OCI-LY1 (cell line): ENCODE measurements at regions not wholly inside any gene's neighbourhood (a gene's known extent, or its start where the extent isn't known, plus 50 kb on each side); places are given as distances from the start of the nearest gene placed in this dataset.

Experiments used
- H2AFZ ChIP-seq: fragments of 200-600 bp; sonication (generic), shearing (Covaris generic); 2 replicates; pipeline ENCODE4 v1.6.0; 2014; ENCODE audit warnings: antibody characterized with exemption, mild to moderate bottlenecking, low read length
- H3F3A ChIP-seq: fragments of 200-600 bp; sonication (generic), shearing (Covaris generic); 2 replicates; pipeline ENCODE4 v1.6.0; 2014; ENCODE audit warnings: mild to moderate bottlenecking, antibody characterized with exemption, low read length, moderate library complexity; ENCODE audit not compliant: insufficient read depth
- H3K27ac ChIP-seq: fragments of 200-600 bp; sonication (generic); 2 replicates; pipeline ENCODE4 v1.5.1; 2014; ENCODE audit warnings: low read length, mixed run types, mild to moderate bottlenecking, low read depth; ENCODE audit not compliant: poor library complexity, severe bottlenecking
- H3K27me3 ChIP-seq: fragments of 200-600 bp; sonication (generic); 2 replicates; pipeline ENCODE4 v1.6.0; 2014; ENCODE audit warnings: antibody characterized with exemption, mild to moderate bottlenecking, low read length, moderate library complexity; ENCODE audit not compliant: insufficient read depth
- H3K36me3 ChIP-seq: fragments of 200-600 bp; sonication (generic); 2 replicates; pipeline ENCODE4 v1.6.1; 2014; ENCODE audit warnings: mild to moderate bottlenecking, antibody characterized with exemption, low read length, moderate library complexity, mixed read lengths; ENCODE audit not compliant: insufficient read depth
- H3K4me1 ChIP-seq: fragments of 200-600 bp; sonication (generic); 2 replicates; pipeline ENCODE4 v1.5.1; 2014; ENCODE audit warnings: mild to moderate bottlenecking, low read length, moderate library complexity; ENCODE audit not compliant: insufficient read depth, severe bottlenecking
- H3K4me2 ChIP-seq: fragments of 200-600 bp; sonication (generic), shearing (Covaris generic); 2 replicates; pipeline ENCODE4 v1.6.1; 2014; ENCODE audit warnings: low read length
- H3K4me3 ChIP-seq: fragments of 200-600 bp; sonication (generic); 2 replicates; pipeline ENCODE4 v1.5.1; 2014; ENCODE audit warnings: low read length, low read depth, mild to moderate bottlenecking, mixed read lengths; ENCODE audit not compliant: poor library complexity, severe bottlenecking
- H3K79me2 ChIP-seq: fragments of 200-600 bp; shearing (Covaris generic); 2 replicates; pipeline ENCODE4 v1.6.1; 2016; ENCODE audit warnings: mixed run types, low read length, mixed read lengths; ENCODE audit not compliant: insufficient read depth
- H3K9ac ChIP-seq: fragments of 200-600 bp; sonication (generic), shearing (Covaris generic); 2 replicates; pipeline ENCODE4 v1.6.1; 2014; ENCODE audit warnings: mild to moderate bottlenecking, low read length, mixed read lengths
- H3K9me2 ChIP-seq: fragments of 200-600 bp; sonication (generic), shearing (Covaris generic); 2 replicates; pipeline ENCODE4 v1.6.1; 2014; ENCODE audit warnings: low read depth, mild to moderate bottlenecking, low read length, mixed read lengths
- H3K9me3 ChIP-seq: fragments of 200-600 bp; shearing (Covaris generic); 2 replicates; pipeline ENCODE4 v1.6.1; 2014; ENCODE audit warnings: low read length, mixed read lengths
- H4K20me1 ChIP-seq: fragments of 200-600 bp; sonication (generic), shearing (Covaris generic); 2 replicates; pipeline ENCODE4 v1.6.0; 2016; ENCODE audit warnings: mild to moderate bottlenecking, low read length; ENCODE audit not compliant: insufficient read depth
- EZH2 ChIP-seq: fragments of 200-600 bp; sonication (generic), shearing (Covaris generic); IDR thresholded peaks from 2 replicates; pipeline ENCODE4 v1.8.0; 2017; ENCODE audit warnings: borderline replicate concordance, mixed run types, mild to moderate bottlenecking, antibody characterized with exemption, low read length, moderate library complexity, mixed read lengths
- TF ChIP-seq, protein P1 (sequence below): fragments of 200-600 bp; sonication (generic), shearing (Covaris generic); IDR thresholded peaks from 2 replicates; pipeline ENCODE4 v1.5.1; 2017; ENCODE audit warnings: mild to moderate bottlenecking, antibody characterized with exemption, low read length, moderate library complexity, mixed read lengths

- Histone ChIP-seq H3K9me3 (no peaks in the 10 kb centered on the region), H4K20me1 (no peaks in the 10 kb centered on the region), H2AFZ (no peak overlapping the region), H3K9me2 (no peaks in the 10 kb centered on the region), H3K4me1 (no peaks in the 10 kb centered on the region), H3K4me3 (no peak overlapping the region), H3F3A (no peaks in the 10 kb centered on the region), H3K9ac (no peak overlapping the region), H3K79me2 (no peaks in the 10 kb centered on the region), H3K4me2 (no peak overlapping the region), H3K27me3 (no peaks in the 10 kb centered on the region), H3K27ac (no peak overlapping the region), H3K36me3 (no peaks in the 10 kb centered on the region)
- TF ChIP-seq EZH2: no peak
- TF ChIP-seq, protein P1, sequence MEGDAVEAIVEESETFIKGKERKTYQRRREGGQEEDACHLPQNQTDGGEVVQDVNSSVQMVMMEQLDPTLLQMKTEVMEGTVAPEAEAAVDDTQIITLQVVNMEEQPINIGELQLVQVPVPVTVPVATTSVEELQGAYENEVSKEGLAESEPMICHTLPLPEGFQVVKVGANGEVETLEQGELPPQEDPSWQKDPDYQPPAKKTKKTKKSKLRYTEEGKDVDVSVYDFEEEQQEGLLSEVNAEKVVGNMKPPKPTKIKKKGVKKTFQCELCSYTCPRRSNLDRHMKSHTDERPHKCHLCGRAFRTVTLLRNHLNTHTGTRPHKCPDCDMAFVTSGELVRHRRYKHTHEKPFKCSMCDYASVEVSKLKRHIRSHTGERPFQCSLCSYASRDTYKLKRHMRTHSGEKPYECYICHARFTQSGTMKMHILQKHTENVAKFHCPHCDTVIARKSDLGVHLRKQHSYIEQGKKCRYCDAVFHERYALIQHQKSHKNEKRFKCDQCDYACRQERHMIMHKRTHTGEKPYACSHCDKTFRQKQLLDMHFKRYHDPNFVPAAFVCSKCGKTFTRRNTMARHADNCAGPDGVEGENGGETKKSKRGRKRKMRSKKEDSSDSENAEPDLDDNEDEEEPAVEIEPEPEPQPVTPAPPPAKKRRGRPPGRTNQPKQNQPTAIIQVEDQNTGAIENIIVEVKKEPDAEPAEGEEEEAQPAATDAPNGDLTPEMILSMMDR: no peak
These were observed 409.0 kb upstream of the KCNMB2 start for GRCh38 chr3:178127221-178127620.

GRCh38 chr3:178129109-178129508 is 407.1 kb upstream of the KCNMB2 start:
- Histone ChIP-seq H3K9me2 (no peaks in the 10 kb centered on the region; the same call in 1 of the 2 replicates), H3K27me3 (no peaks in the 10 kb centered on the region), H3K4me2 (no peak overlapping the region), H3K9ac (no peak overlapping the region), H3F3A (no peaks in the 10 kb centered on the region), H4K20me1 (no peaks in the 10 kb centered on the region), H3K79me2 (no peaks in the 10 kb centered on the region), H3K4me1 (no peaks in the 10 kb centered on the region), H2AFZ (no peak overlapping the region), H3K4me3 (no peak overlapping the region), H3K27ac (no peak overlapping the region), H3K9me3 (no peaks in the 10 kb centered on the region), H3K36me3 (no peaks in the 10 kb centered on the region)
- TF ChIP-seq, protein P1: no peak

DNA sequence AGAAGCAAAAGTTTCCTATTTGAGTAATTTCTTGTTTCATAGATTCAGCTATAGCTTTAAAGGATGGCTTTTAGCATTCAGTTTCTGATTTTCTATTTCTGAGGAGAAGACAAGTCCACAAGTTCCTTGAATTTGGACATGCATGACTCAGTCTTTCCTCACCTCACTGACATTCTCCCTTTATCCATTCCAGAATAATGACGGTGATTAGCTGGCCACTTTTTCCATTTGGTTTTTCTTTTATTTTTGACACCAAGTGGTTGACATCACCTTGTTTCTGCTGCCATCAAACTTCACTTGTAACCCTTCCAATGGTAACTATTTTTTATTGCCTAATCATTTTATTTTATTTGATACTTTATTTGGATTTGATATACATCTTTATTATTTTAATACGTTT is 404.4 kb upstream of the KCNMB2 start:
- H3K4me2 ChIP-seq: no peak overlapping the region
- H3K36me3 ChIP-seq: no peaks in the 10 kb centered on the region
- no peak overlapping the region for H3K9ac ChIP-seq
- no peak overlapping the region for H3K27ac ChIP-seq
- H3K9me3 ChIP-seq: no peaks in the 10 kb centered on the region
- H3F3A ChIP-seq: no peaks in the 10 kb centered on the region
- no peaks in the 10 kb centered on the region; the same call in 1 of the 2 replicates for H3K9me2 ChIP-seq
- H3K79me2 ChIP-seq: no peaks in the 10 kb centered on the region
- no peak overlapping the region for H2AFZ ChIP-seq
- H3K4me1 ChIP-seq: no peaks in the 10 kb centered on the region
- no peaks in the 10 kb centered on the region for H3K27me3 ChIP-seq
- no peaks in the 10 kb centered on the region for H4K20me1 ChIP-seq
- H3K4me3 ChIP-seq: no peak overlapping the region
- no peak for TF ChIP-seq EZH2
- TF ChIP-seq, protein P1: no peak
